ENCODE measurements at regions not wholly inside any gene's neighbourhood (a gene's known extent, or its start where the extent isn't known, plus 50 kb on each side); places are given as distances from the start of the nearest gene placed in this dataset.
"Not testable (repeated sequence)": the region's sequence is repeated elsewhere in the genome, so short reads cannot be mapped to it uniquely, and the experiment has no call there.

- no peak for DNase-seq
Observed at GRCh38 chr3:59401924-59402323, 352.1 kb upstream of the CFAP20DC start.

GRCh38 chr3:59392116-59392515, 342.3 kb upstream of the CFAP20DC start:
- DNase-seq, result no peak

GRCh38 chr3:59391131-59391530, 341.3 kb upstream of the CFAP20DC start:
- DNase-seq, result no peak

- no peak for DNase-seq
Observed at GRCh38 chr3:59388555-59389270, 338.9 kb upstream of the CFAP20DC start.

GRCh38 chr3:59386165-59386564, 336.3 kb upstream of the CFAP20DC start:
- DNase-seq, result no peak

- DNase-seq, result no peak
Observed at GRCh38 chr3:59385547-59385946, 335.7 kb upstream of the CFAP20DC start.

- DNase-seq, result no peak
Observed at GRCh38 chr3:59381282-59381681, 331.5 kb upstream of the CFAP20DC start.

- DNase-seq, result no peak
Observed at GRCh38 chr3:59380146-59380545, 330.3 kb upstream of the CFAP20DC start.

- DNase-seq, result no peak
Observed at GRCh38 chr3:59374818-59375211, 325.0 kb upstream of the CFAP20DC start.

GRCh38 chr3:59374091-59374817, 324.4 kb upstream of the CFAP20DC start:
- no peak for DNase-seq

- DNase-seq, result no peak
Observed at GRCh38 chr3:59372346-59372745, 322.5 kb upstream of the CFAP20DC start.

- no peak for DNase-seq
Observed at GRCh38 chr3:59368900-59369675, 319.3 kb upstream of the CFAP20DC start.

- no peak for DNase-seq
Observed at GRCh38 chr3:59367150-59367549, 317.3 kb upstream of the CFAP20DC start.

GRCh38 chr3:59366218-59366617, 316.4 kb upstream of the CFAP20DC start:
- DNase-seq, result no peak

GRCh38 chr3:59364496-59364895, 314.7 kb upstream of the CFAP20DC start:
- DNase-seq, result no peak

GRCh38 chr3:59360312-59360711, 310.5 kb upstream of the CFAP20DC start:
- DNase-seq, result not testable (repeated sequence)

- DNase-seq, result no peak
Observed at GRCh38 chr3:59341459-59341858, 291.6 kb upstream of the CFAP20DC start.

- no peak for DNase-seq
Observed at GRCh38 chr3:59339818-59340217, 290.0 kb upstream of the CFAP20DC start.

- DNase-seq, result no peak
Observed at GRCh38 chr3:59338934-59339333, 289.1 kb upstream of the CFAP20DC start.

GRCh38 chr3:59335338-59335737, 285.5 kb upstream of the CFAP20DC start:
- DNase-seq, result no peak

GRCh38 chr3:59334585-59334984, 284.8 kb upstream of the CFAP20DC start:
- no peak for DNase-seq

- no peak for DNase-seq
Observed at GRCh38 chr3:59327376-59327808, 277.6 kb upstream of the CFAP20DC start.

- DNase-seq, result no peak
Observed at GRCh38 chr3:59326246-59327024, 276.6 kb upstream of the CFAP20DC start.

All from left hindlimb (tissue), 1 donor.